Omental fat pad (tissue), 3 donors: ENCODE measurements at regions not wholly inside any gene's neighbourhood (a gene's known extent, or its start where the extent isn't known, plus 50 kb on each side); places are given as distances from the start of the nearest gene placed in this dataset.

Experiments used
- ATAC-seq: fragments of 150-250 bp; one replicate; pipeline ENCODE4 v1.9.1; 2016; ENCODE audit warnings: mild to moderate bottlenecking, moderate library complexity; ENCODE audit not compliant: low FRiP score
- DNase-seq: peaks from one replicate; pipeline ENCODE4 v3.0.0-alpha.2; 2019; ENCODE audit warnings: low spot score
- TF ChIP-seq, protein P1 (sequence below), 3 donors: fragments of 450-650 bp; IDR thresholded peaks; one replicate each; pipeline ENCODE4 v1.5.1; 2016 to 2017; ENCODE audit warnings: antibody characterized with exemption in 3 of 3, mild to moderate bottlenecking in 3 of 3, moderate library complexity in 2 of 3

DNA sequence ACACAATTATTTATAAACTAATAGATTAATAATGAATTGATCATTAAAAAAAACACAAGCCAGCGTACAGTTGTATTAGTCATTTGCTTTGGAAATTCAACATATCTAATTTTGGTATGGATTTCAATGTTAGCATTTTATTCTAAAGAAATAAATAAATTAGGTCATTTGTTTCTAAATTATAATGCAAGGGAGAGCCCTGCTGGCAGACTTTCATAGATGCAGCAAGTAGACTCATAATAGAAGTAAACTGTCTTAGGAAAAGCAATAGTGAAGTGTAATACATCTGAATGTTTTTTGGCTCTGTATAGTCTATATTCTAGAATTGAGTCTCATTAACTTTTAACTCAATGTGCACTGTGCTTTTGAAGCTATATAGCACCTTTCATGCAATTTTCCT, 982.4 kb upstream of the MIR17HG start:
- DNase-seq, result no peak
- no peak for ATAC-seq
- TF ChIP-seq, protein P1, sequence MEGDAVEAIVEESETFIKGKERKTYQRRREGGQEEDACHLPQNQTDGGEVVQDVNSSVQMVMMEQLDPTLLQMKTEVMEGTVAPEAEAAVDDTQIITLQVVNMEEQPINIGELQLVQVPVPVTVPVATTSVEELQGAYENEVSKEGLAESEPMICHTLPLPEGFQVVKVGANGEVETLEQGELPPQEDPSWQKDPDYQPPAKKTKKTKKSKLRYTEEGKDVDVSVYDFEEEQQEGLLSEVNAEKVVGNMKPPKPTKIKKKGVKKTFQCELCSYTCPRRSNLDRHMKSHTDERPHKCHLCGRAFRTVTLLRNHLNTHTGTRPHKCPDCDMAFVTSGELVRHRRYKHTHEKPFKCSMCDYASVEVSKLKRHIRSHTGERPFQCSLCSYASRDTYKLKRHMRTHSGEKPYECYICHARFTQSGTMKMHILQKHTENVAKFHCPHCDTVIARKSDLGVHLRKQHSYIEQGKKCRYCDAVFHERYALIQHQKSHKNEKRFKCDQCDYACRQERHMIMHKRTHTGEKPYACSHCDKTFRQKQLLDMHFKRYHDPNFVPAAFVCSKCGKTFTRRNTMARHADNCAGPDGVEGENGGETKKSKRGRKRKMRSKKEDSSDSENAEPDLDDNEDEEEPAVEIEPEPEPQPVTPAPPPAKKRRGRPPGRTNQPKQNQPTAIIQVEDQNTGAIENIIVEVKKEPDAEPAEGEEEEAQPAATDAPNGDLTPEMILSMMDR (IDR thresholded peaks at IDR 0.05), result no peak

GRCh38 chr13:90374168-90374567, 973.3 kb upstream of the MIR17HG start:
- no peak for DNase-seq
- ATAC-seq, result no peak
- TF ChIP-seq, protein P1 (IDR thresholded peaks at IDR 0.05), result no peak

DNA sequence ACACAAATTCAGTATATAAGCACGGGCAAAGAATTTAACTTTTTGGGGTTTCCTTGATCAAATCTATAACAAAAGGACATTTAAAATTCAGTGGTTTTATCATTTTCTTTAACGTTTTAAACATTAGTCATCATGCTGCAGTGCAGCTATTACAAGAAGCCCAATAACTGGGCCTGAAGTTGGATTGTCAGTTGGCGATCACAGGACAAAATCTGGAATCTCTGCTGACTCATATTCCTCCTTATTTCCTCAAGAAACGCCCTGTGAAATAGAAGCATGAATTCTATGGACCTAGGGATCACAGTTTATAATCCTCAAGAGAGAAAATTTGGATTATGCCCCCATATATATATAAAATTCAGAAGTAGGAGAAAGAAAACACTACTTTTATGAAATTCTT, 971.6 kb upstream of the MIR17HG start:
- TF ChIP-seq, protein P1 (IDR thresholded peaks at IDR 0.05), result no peak
- DNase-seq, result no peak
- no peak for ATAC-seq

- ATAC-seq, result no peak
- TF ChIP-seq, protein P1 (IDR thresholded peaks at IDR 0.05), result no peak
- no peak for DNase-seq
Observed at GRCh38 chr13:90382425-90382824, 965.1 kb upstream of the MIR17HG start.

DNA sequence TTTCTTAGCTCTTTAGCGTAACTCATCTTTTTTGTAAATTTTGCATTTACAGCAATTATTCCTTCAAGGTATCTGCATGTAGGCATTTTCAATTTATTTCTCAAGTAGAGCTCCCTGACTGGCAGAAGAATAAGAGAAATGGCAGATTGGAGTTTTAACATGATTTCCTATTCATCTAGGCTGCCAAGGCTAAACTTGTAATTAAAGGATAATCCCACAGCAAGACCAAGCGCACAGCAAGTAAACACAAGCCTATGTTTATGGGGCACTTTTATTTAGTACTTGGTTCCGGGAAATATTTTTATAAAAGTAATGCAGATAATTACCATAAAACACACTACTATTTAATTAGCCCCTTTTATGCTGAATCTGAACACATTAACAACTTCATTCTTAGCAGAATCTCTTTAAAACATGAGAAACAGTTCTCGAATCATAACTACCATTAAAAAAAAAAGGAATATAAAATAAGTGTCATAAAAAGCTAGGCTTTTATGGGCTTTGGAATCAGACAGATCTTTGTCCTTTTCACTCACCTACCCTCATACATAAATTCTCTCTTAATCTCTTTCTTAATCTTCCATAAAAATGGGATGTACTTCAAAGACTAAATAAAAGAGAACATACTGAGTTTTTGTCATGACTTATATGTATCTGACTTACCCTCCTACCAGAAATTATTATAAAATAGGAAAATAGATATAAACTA, 961.6 kb upstream of the MIR17HG start:
- TF ChIP-seq, protein P1 (IDR thresholded peaks at IDR 0.05), result no peak
- ATAC-seq, result no peak
- DNase-seq, result no peak

DNA sequence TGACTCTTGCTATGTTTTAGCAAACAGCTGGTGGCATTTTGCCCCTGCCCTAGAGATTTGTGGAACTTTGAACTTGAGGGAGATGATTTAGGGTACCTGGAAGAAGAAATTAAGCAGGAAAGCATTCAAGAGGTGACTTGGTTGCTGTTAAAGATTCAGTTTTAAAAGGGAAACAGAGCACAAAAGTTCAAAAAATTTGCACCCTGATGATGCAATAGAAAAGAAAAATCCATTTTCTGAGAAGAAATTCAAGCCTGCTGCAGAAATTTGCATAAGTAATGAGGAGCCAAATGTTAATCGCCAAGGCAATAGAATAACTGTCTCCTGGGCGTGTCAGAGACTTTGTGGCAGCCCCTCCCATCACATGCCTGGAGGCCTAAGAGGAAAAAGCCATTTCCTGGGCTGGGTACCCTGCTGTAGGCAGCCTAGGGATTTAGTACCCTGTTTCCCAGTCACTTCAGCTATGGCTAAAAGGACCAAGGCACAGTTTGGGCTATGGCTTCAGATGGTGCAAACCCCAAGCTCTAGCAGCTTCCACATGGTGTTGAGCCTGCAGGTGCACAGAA, 958.5 kb upstream of the MIR17HG start:
- no peak for DNase-seq

More for the DNA sequence above, 958.5 kb upstream of the MIR17HG start:
- TF ChIP-seq, protein P1 (IDR thresholded peaks at IDR 0.05), result no peak
- no peak for ATAC-seq
